Esophagus (tissue), 2 donors: ENCODE measurements at regions not wholly inside any gene's neighbourhood (a gene's known extent, or its start where the extent isn't known, plus 50 kb on each side); places are given as distances from the start of the nearest gene placed in this dataset.
"Not testable (repeated sequence)": the region's sequence is repeated elsewhere in the genome, so short reads cannot be mapped to it uniquely, and the experiment has no call there.

Experiments used
- H3K27ac ChIP-seq, 2 donors: one replicate each; pipeline ENCODE4 v1.5.1; 2013; ENCODE audit warnings: low read depth in 2 of 2, mild to moderate bottlenecking in 2 of 2, inconsistent platforms in 1 of 2, low read length in 1 of 2, moderate library complexity in 1 of 2
- H3K27me3 ChIP-seq, 2 donors: one replicate each; pipeline ENCODE4 v1.6.1; 2013; ENCODE audit warnings: low read length in 2 of 2, control low read depth in 1 of 2, mild to moderate bottlenecking in 1 of 2; ENCODE audit not compliant: insufficient read depth in 2 of 2, control insufficient read depth in 1 of 2
- H3K36me3 ChIP-seq, 2 donors: one replicate each; pipeline ENCODE4 v1.6.1; 2013; ENCODE audit warnings: low read length in 1 of 2; ENCODE audit not compliant: control insufficient read depth in 2 of 2, insufficient read depth in 2 of 2
- H3K4me1 ChIP-seq, 2 donors: one replicate each; pipeline ENCODE4 v1.6.1; 2013; ENCODE audit warnings: low read length in 1 of 2; ENCODE audit not compliant: control insufficient read depth in 2 of 2, insufficient read depth in 2 of 2
- H3K4me3 ChIP-seq, 2 donors: one replicate each; pipeline ENCODE4 v1.5.1; 2013; ENCODE audit warnings: low read length in 2 of 2, mild to moderate bottlenecking in 2 of 2, low read depth in 1 of 2, moderate library complexity in 1 of 2
- H3K9me3 ChIP-seq, 2 donors: one replicate each; pipeline ENCODE4 v1.6.1; 2013; ENCODE audit warnings: mild to moderate bottlenecking in 2 of 2, low read depth in 1 of 2, low read length in 1 of 2, moderate library complexity in 1 of 2; ENCODE audit not compliant: control insufficient read depth in 2 of 2, insufficient read depth in 1 of 2
- WGBS, 2 donors: extraction: QIAGEN DNeasy Blood & Tissue Kit; methylation state at CpG; one replicate each; pipeline ENCODE4 v1.1.7; 2013; 5-methylcytosine and 5-hydroxymethylcytosine counted together
- donor health status: healthy with polysubstance abuse.
- donor health status: Bipolar disorder and iron deficiency.

DNA sequence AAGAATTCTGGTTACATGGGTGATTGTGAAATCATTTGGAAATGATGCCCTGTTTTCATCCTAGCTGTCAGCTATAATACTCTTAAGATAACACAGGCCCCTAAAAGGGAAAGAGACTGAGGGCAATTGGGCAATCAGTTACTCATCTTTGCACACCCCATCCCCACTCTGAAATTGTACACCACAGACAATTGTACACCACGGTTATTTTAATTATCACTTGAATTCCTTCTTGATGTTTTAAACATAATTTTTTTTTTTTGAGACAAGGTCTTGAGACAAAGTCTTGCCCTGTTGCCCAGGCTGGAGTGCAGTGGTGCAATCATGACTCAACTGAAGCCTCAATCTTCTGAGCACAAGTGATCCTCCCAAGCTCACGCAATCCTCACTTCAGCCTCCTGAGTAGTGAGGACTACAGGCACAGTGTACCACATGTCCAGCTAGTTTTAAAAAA, 862.4 kb upstream of the ACVR2A start:
- WGBS, 2 donors: 48 to 56% methylated on average over 2 of the region's 2 CpGs
- H3K27me3 ChIP-seq: no peaks in the 10 kb centered on the region
- no peaks in the 10 kb centered on the region for H3K36me3 ChIP-seq
- H3K9me3 ChIP-seq: no peaks in the 10 kb centered on the region
- peak overlapping the region in 1 of 2 donors; percentile 21 for H3K27ac ChIP-seq
- no peak overlapping the region for H3K4me3 ChIP-seq
- peaks cover 0 to 2% of the 10 kb centered on the region in 2 donors for H3K4me1 ChIP-seq

DNA sequence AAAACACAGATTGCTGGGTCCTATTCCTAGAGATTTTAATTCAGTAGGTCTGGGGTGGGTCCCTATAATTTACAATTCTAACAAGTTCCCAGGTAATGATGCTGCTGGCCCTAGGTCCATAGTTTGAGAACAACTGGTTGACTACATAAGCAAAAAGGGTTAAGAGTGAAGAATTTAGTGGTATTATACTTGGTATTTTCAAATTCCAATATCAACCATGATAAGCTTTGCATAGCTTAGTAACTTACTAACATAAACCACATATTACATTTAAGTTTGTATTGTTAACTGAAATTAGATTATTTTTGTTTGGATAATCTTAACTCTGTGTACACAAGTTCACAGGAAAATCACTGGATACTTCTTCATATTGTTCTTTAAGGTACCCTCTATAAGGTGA, 862.9 kb upstream of the ACVR2A start:
- H3K27ac ChIP-seq: no peak overlapping the region
- H3K4me1 ChIP-seq: peaks cover 0 to 2% of the 10 kb centered on the region in 2 donors
- no peaks in the 10 kb centered on the region for H3K27me3 ChIP-seq
- H3K4me3 ChIP-seq: no peak overlapping the region
- H3K9me3 ChIP-seq: no peaks in the 10 kb centered on the region
- H3K36me3 ChIP-seq: no peaks in the 10 kb centered on the region

DNA sequence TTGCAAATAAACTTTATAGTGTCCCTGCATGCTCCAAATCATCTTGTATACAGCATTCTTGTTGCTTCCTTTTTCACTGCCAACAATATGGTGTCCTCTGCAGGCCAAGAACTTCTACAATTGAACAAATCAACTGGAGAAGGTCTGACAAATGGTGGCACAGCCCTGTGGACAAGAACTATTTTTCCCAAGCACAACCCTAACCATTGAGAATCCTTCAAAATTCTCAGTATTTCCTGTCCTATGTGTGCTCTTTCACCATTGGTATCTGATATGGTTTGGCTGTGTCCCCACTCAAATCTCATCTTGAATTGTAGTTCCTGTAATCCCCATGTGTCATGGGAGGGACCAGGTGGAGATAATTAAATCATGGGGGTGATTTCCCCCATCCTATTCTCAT, 865.1 kb upstream of the ACVR2A start:
- Histone ChIP-seq H3K27me3 (no peaks in the 10 kb centered on the region), H3K9me3 (no peaks in the 10 kb centered on the region), H3K27ac (no peak overlapping the region), H3K4me3 (no peak overlapping the region), H3K36me3 (no peaks in the 10 kb centered on the region), H3K4me1 (no peaks in the 10 kb centered on the region)

DNA sequence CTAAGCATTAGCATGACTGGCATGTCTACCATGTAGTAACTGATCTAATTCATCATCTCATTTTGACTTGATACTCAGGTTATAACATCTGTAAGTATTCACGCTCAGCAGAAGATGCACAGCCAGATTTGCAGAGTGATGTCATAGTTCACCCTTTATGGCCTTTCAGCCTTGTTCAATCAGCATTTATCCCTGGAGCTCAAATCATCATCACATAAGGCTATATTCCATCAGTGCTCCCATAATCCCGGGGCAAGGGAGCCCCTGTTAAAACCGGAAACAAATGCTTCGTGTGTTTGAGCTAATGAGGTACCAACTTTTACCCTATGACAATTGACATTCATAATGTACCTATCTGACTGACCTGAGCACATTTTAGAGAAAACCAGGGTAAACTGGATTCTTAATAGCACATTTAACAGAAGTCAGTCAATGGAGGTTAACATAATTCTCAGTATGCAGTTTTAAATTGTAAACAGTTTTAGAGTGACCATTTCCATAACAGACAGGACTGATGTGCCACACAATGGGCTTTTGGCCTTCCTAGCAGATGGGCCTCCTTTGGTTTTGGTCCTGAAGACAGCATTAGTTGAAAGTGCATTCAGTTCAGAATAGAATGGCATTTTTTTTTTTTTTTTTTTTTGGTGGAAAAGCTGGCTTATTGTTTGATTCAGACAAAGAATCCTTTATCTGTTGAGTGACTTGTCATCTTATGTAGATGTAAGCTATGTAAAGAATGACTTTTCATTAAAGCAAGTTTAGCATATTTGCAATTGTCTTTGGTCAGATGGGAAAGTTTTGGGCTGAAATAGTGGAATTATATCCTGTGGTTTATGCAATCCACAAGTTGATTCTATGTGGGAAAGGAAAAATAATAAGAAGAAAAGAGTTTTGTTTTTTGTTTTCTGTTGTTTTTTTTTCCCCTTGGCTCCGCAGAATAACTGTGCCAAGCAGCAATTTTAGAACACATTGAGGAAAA, 866.0 kb upstream of the ACVR2A start:
- Histone ChIP-seq H3K27ac (no peak overlapping the region), H3K4me1 (no peaks in the 10 kb centered on the region), H3K9me3 (no peaks in the 10 kb centered on the region), H3K27me3 (no peaks in the 10 kb centered on the region), H3K36me3 (no peaks in the 10 kb centered on the region), H3K4me3 (no peak overlapping the region)
- 85 to 89% methylated on average over 5 of the region's 5 CpGs for WGBS, 2 donors

DNA sequence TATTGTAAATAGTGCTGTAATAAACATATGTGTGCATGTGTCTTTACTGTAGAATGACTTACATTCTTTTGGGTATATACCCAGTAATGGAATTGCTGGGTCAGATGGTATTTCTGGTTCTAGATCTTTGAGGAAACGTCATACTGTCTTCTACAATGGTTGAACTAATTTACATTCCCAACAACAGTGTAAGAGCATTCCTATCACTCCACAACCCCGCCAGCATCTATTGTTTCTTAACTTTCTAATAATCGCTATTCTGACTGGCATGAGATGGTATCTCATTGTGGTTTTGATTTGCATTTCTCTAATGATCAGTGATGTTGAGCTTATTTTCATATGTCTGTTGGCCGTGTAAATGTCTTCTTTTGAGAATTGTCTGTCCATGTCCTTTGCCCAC, 873.8 kb upstream of the ACVR2A start:
- H3K9me3 ChIP-seq, H3K4me1 ChIP-seq, H3K27ac ChIP-seq, H3K27me3 ChIP-seq, H3K4me3 ChIP-seq, H3K36me3 ChIP-seq: not testable (repeated sequence)
- 89 to 90% methylated on average over 4 of the region's 4 CpGs for WGBS, 2 donors

DNA sequence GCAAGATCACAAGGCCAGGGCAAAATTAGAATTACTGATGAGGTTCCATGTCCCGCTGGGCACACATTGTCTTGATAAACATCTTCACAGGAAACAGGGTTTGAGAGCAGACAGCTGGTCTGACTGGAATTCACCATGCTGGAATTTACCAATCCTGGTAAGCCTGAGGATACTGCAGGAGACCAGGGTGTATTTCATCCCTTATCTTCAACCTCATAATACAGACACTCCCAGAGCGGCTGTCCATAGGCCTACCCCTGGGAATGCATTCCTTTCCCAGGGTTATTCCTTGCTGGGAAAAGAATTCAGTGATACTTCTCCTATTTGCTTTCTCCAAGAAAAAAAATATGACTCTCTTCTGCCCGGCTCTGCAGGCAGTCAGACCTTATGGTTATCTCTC, 875.1 kb upstream of the ACVR2A start:
- not testable (repeated sequence) for H3K27me3 ChIP-seq, H3K36me3 ChIP-seq, H3K9me3 ChIP-seq, H3K4me1 ChIP-seq, H3K4me3 ChIP-seq, H3K27ac ChIP-seq
- whole genome bisulfite sequencing, 2 donors: 87 to 88% methylated on average over 3 of the region's 3 CpGs

DNA sequence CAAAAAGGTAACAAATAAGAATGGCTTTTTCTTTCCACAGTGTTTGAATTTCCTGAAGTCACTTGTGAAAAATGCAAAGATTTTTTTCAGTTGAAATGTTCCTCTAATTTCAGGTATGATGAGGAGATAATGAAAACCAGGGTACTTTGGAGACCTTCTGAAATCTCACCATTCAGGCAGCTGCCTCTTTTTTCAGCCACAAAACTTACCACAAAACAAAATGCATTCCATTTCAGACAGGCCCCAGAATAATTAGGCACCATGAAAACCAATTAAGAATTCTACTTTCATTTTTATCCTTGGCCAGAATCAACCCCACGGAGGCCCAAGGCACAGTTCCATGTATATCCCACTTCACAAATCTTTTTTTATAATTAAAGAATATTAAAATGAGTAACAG, 880.3 kb upstream of the ACVR2A start:
- no peak overlapping the region for H3K27ac ChIP-seq
- no peaks in the 10 kb centered on the region for H3K4me1 ChIP-seq
- no peaks in the 10 kb centered on the region for H3K9me3 ChIP-seq
- H3K36me3 ChIP-seq: no peaks in the 10 kb centered on the region
- H3K27me3 ChIP-seq: no peaks in the 10 kb centered on the region
- H3K4me3 ChIP-seq: no peak overlapping the region
- 48 to 66% methylated on average over 1 of the region's 1 CpG for WGBS, 2 donors

DNA sequence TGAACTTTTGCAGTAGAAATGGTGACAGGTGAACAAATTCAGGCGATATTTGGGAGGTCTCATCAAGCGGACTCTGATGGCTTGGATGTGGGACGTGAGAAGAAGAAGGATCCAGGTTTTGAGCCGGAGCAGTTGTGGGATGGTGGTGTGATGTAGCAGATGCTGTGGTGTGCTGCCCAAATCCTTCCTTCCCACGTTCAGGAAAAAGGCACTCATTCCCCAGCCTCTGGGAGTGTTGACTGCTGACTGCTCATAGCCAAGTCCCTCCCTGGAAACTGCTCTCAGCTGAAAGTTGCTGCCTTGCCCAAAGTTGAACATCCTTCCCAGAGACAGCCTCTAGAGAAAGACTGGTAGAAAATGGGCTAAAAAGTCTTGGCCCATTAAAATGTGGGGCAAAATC, 890.3 kb upstream of the ACVR2A start:
- H3K4me3 ChIP-seq: no peak overlapping the region
- H3K36me3 ChIP-seq: no peaks in the 10 kb centered on the region
- H3K9me3 ChIP-seq: no peaks in the 10 kb centered on the region
- H3K27ac ChIP-seq: no peak overlapping the region
- H3K27me3 ChIP-seq: no peaks in the 10 kb centered on the region
- H3K4me1 ChIP-seq: no peaks in the 10 kb centered on the region
- WGBS, 2 donors: 72 to 90% methylated on average over 5 of the region's 5 CpGs

DNA sequence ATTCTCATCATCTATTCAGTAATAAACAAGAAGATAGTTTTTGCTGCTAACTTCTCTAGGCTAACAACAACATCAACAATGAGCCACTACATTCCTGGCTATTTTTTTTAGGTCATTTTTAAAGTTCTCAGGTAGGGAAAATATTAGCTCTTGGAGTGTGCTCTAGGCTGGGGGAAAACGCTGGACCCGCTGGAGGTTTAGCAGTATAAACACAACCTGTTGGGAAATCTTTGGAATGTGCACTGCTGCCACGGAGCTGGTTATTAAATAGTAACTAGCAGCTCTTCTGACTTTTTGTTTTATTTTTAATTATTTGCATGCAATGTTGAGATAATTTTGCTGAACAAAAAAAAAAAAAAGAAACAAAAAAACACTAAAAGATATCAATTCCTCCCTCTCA, 892.1 kb upstream of the ACVR2A start:
- no peaks in the 10 kb centered on the region for H3K36me3 ChIP-seq
- H3K9me3 ChIP-seq: no peaks in the 10 kb centered on the region
- H3K4me1 ChIP-seq: no peaks in the 10 kb centered on the region
- no peaks in the 10 kb centered on the region for H3K27me3 ChIP-seq
- H3K27ac ChIP-seq: no peak overlapping the region
- 55 to 64% methylated on average over 3 of the region's 3 CpGs for WGBS, 2 donors
- H3K4me3 ChIP-seq: no peak overlapping the region

DNA sequence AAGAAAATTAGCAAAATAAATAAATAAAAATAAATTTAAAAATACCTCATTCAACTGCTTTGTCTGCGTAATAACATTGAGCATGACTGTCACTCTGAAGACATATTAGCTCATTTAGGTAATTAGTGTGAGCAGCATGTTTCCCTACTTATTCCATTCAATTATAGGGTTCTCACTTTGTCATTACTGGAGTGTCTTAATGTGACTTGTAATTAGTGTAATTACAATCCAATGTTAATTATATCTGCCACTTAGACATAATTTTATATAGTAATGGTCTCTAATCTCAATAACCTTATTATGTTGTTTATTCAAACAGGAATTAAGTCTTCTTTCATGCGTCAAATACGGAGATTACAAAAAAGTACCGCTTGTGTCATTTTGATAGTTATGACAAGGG, 893.9 kb upstream of the ACVR2A start:
- Histone ChIP-seq H3K4me3 (no peak overlapping the region), H3K36me3 (no peaks in the 10 kb centered on the region), H3K27ac (no peak overlapping the region), H3K27me3 (no peaks in the 10 kb centered on the region), H3K4me1 (no peaks in the 10 kb centered on the region), H3K9me3 (no peaks in the 10 kb centered on the region)
- WGBS, 2 donors: 91 to 92% methylated on average over 4 of the region's 4 CpGs
